ACC112 (cell line): ENCODE measurements at regions not wholly inside any gene's neighbourhood (a gene's known extent, or its start where the extent isn't known, plus 50 kb on each side); places are given as distances from the start of the nearest gene placed in this dataset.

Source experiments
- H2AFZ ChIP-seq: fragments of 200-600 bp; sonication (generic); one replicate; pipeline ENCODE4 v1.6.0; 2017; ENCODE audit warnings: antibody characterized with exemption, low read length; ENCODE audit not compliant: unreplicated experiment
- H3K27ac ChIP-seq: fragments of 200-600 bp; sonication (generic); 2 replicates; pipeline ENCODE4 v1.5.1; 2014; ENCODE audit warnings: low read depth, mild to moderate bottlenecking, antibody characterized with exemption, low read length, moderate library complexity
- H3K27me3 ChIP-seq: fragments of 200-600 bp; sonication (generic); 2 replicates; pipeline ENCODE4 v1.6.1; 2014; ENCODE audit warnings: mild to moderate bottlenecking, antibody characterized with exemption, low read length, moderate library complexity, mixed read lengths; ENCODE audit not compliant: insufficient read depth
- H3K36me3 ChIP-seq: fragments of 200-600 bp; sonication (generic); 2 replicates; pipeline ENCODE4 v1.6.1; 2016; ENCODE audit warnings: mild to moderate bottlenecking, antibody characterized with exemption, low read length, moderate library complexity, mixed read lengths; ENCODE audit not compliant: insufficient read depth
- H3K4me1 ChIP-seq: fragments of 200-600 bp; sonication (generic); one replicate; pipeline ENCODE4 v1.6.1; 2016; ENCODE audit warnings: low read length, mixed read lengths; ENCODE audit not compliant: insufficient read depth, unreplicated experiment, control insufficient read depth
- H3K4me3 ChIP-seq: fragments of 200-600 bp; sonication (generic); 2 replicates; pipeline ENCODE4 v1.5.1; 2014; ENCODE audit warnings: mild to moderate bottlenecking, low read depth, low read length
- H3K79me2 ChIP-seq: fragments of 200-600 bp; sonication (generic); one replicate; pipeline ENCODE4 v1.6.0; 2016; ENCODE audit warnings: low read length; ENCODE audit not compliant: control insufficient read depth, unreplicated experiment, insufficient read depth

- no peaks in the 10 kb centered on the region for H3K4me1 ChIP-seq
- no peak overlapping the region for H3K4me3 ChIP-seq
- H3K27me3 ChIP-seq: no peaks in the 10 kb centered on the region
- H3K27ac ChIP-seq: no peak overlapping the region
- no peaks in the 10 kb centered on the region for H3K36me3 ChIP-seq
- no peak overlapping the region for H2AFZ ChIP-seq
- no peaks in the 10 kb centered on the region for H3K79me2 ChIP-seq
These were observed 304.1 kb downstream of the BUD13 start for GRCh38 chr11:116468699-116469098.

GRCh38 chr11:116467823-116468222 is 305.0 kb downstream of the BUD13 start:
- Histone ChIP-seq H3K79me2 (no peaks in the 10 kb centered on the region), H3K4me1 (no peaks in the 10 kb centered on the region), H2AFZ (no peak overlapping the region), H3K36me3 (no peaks in the 10 kb centered on the region), H3K27me3 (no peaks in the 10 kb centered on the region), H3K4me3 (no peak overlapping the region), H3K27ac (no peak overlapping the region)

DNA sequence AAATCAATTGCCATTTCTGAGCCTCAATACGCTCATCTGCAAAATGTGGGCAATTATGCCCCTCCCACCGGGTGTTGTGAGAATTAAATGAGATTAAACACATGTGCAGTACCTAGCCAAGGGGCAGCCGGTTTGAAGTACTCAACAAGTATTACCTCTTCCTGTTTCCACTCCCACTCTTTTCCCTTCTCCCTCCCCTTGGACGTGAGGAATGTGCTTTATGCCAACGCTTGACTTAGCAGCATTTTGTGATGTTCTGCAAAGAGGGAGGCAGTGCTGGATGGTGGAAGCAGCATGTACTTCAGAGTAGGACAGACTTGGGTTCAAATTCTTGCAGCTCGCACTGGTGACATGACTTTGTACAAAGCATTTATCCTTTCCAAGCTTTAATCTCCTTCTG is 306.0 kb downstream of the BUD13 start:
- Histone ChIP-seq H3K27ac (no peak overlapping the region), H3K4me1 (no peaks in the 10 kb centered on the region), H2AFZ (no peak overlapping the region), H3K4me3 (no peak overlapping the region), H3K79me2 (no peaks in the 10 kb centered on the region), H3K36me3 (no peaks in the 10 kb centered on the region), H3K27me3 (no peaks in the 10 kb centered on the region)

GRCh38 chr11:116466191-116466590 is 306.6 kb downstream of the BUD13 start:
- no peak overlapping the region for H3K27ac ChIP-seq
- H3K36me3 ChIP-seq: no peaks in the 10 kb centered on the region
- no peak overlapping the region for H3K4me3 ChIP-seq
- H3K27me3 ChIP-seq: no peaks in the 10 kb centered on the region
- no peaks in the 10 kb centered on the region for H3K79me2 ChIP-seq
- H3K4me1 ChIP-seq: no peaks in the 10 kb centered on the region
- no peak overlapping the region for H2AFZ ChIP-seq

DNA sequence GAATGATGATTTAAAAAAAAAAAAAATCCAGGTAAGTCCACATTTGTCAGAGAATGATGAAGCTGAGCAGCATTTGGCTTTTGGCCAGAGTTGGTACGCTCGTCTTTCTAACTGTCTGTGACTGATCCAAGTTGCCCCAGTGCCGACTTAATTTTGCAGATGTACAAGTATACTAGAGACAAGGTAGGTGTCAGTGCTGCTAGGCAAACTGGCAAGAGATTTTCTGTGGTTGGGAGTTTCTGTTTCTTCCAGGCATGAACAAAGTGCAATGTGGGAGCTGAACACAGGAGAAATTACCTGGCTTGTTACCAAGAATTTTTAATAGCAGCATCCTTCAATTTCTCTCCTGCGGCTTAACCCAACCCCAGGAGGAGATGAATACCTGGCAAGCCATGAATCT is 307.7 kb downstream of the BUD13 start:
- H3K27me3 ChIP-seq: no peaks in the 10 kb centered on the region
- H3K4me3 ChIP-seq: no peak overlapping the region
- H3K79me2 ChIP-seq: no peaks in the 10 kb centered on the region
- no peaks in the 10 kb centered on the region for H3K4me1 ChIP-seq
- no peak overlapping the region for H2AFZ ChIP-seq
- no peak overlapping the region for H3K27ac ChIP-seq
- H3K36me3 ChIP-seq: no peaks in the 10 kb centered on the region

GRCh38 chr11:116461789-116462188 is 311.0 kb downstream of the BUD13 start:
- H2AFZ ChIP-seq: no peak overlapping the region
- H3K27me3 ChIP-seq: no peaks in the 10 kb centered on the region
- no peaks in the 10 kb centered on the region for H3K36me3 ChIP-seq
- no peak overlapping the region for H3K4me3 ChIP-seq
- H3K27ac ChIP-seq: no peak overlapping the region
- H3K79me2 ChIP-seq: no peaks in the 10 kb centered on the region
- H3K4me1 ChIP-seq: no peaks in the 10 kb centered on the region

DNA sequence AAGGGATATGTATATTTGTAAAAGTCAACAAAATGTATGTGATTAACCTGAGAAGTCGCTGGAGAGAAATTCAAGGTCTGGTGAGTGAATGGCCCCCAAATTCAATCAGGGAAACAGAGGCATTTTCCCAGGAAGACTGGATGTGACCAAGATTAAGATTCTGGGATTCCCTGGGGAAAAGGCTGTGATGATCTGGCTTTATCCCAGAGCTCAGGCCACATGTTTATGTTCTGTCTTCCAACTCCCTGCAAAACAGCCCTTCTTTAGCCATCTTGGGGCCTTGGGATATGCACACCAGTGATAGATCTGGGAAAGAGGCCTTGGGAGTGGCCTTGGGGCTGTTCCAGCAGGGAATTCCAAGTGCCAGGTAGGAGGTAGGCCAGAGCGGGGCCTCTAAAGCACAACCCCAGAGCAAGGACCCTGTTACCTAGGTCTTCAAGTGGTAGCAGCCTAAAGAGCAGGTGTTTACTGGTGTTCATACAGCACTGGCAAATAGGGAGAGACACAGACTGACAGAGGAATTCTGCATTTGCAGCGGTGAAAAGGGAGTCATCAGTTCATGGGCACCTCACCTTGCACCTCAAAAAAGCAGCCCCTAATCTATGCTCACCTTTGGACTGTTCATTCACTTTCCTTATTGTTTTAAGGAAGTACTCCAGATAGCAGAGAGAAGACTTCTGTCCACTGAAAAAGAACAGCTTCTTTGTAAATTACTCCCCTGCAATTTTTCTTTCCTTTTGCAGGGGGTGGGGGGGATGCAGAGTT is 312.4 kb downstream of the BUD13 start:
- H3K79me2 ChIP-seq: no peaks in the 10 kb centered on the region
- no peaks in the 10 kb centered on the region for H3K36me3 ChIP-seq
- H2AFZ ChIP-seq: no peak overlapping the region
- no peak overlapping the region for H3K4me3 ChIP-seq
- no peaks in the 10 kb centered on the region for H3K4me1 ChIP-seq
- no peak overlapping the region for H3K27ac ChIP-seq
- H3K27me3 ChIP-seq: no peaks in the 10 kb centered on the region

DNA sequence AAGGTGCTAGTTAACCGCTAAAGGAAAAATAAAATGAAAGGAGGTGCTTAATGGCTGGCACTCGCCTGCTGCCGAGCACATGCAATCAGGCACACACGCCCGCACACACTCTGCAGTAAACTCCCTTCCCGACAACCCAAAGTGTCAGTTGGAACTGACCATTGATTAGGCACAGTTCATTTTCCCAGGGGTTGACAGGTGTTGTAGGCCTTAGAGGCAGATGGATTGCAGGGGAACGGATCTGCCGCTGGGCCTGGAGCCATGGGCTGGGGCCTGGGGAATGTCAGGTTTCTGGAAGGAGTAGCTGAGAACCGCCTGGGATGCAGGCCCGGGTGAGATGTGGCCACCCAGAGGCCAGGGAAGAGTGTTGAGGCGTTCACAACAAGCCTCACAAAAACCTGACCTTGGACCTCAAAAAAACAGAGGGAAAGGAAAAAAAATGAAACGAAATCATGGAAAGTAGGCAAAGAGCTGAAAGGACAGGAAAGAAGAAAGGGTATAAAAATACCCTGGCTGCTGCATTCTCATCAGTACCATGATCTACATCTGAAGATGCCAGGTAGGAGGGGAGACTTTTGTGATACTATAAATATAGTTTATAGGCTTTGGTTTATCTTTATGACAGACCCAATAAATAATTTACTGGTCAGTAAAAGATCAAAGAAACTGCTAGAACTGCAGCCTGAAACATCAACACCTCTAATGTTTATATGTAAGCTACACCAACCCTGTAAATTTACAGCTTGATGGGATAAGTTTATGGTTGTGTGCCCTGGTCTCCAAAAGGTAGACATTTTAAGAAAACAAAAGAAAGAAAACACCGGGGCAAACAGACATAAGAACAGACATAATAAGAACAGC is 313.4 kb downstream of the BUD13 start:
- H3K4me1 ChIP-seq: no peaks in the 10 kb centered on the region
- H3K36me3 ChIP-seq: no peaks in the 10 kb centered on the region
- H3K4me3 ChIP-seq: no peak overlapping the region
- no peak overlapping the region for H3K27ac ChIP-seq
- no peaks in the 10 kb centered on the region for H3K27me3 ChIP-seq
- no peaks in the 10 kb centered on the region for H3K79me2 ChIP-seq
- no peak overlapping the region for H2AFZ ChIP-seq

GRCh38 chr11:116458546-116458945 is 314.2 kb downstream of the BUD13 start:
- no peaks in the 10 kb centered on the region for H3K79me2 ChIP-seq
- H3K27ac ChIP-seq: no peak overlapping the region
- H2AFZ ChIP-seq: no peak overlapping the region
- no peak overlapping the region for H3K4me3 ChIP-seq
- H3K4me1 ChIP-seq: no peaks in the 10 kb centered on the region
- H3K27me3 ChIP-seq: no peaks in the 10 kb centered on the region
- no peaks in the 10 kb centered on the region for H3K36me3 ChIP-seq

- H3K36me3 ChIP-seq: no peaks in the 10 kb centered on the region
- H3K27ac ChIP-seq: no peak overlapping the region
- H3K79me2 ChIP-seq: no peaks in the 10 kb centered on the region
- no peak overlapping the region for H2AFZ ChIP-seq
- H3K4me3 ChIP-seq: no peak overlapping the region
- H3K4me1 ChIP-seq: no peaks in the 10 kb centered on the region
- H3K27me3 ChIP-seq: no peaks in the 10 kb centered on the region
These were observed 315.3 kb downstream of the BUD13 start for GRCh38 chr11:116457336-116458007.
